ENCODE measurements at regions not wholly inside any gene's neighbourhood (a gene's known extent, or its start where the extent isn't known, plus 50 kb on each side); places are given as distances from the start of the nearest gene placed in this dataset.
"Not testable (repeated sequence)": the region's sequence is repeated elsewhere in the genome, so short reads cannot be mapped to it uniquely, and the experiment has no call there.

DNA sequence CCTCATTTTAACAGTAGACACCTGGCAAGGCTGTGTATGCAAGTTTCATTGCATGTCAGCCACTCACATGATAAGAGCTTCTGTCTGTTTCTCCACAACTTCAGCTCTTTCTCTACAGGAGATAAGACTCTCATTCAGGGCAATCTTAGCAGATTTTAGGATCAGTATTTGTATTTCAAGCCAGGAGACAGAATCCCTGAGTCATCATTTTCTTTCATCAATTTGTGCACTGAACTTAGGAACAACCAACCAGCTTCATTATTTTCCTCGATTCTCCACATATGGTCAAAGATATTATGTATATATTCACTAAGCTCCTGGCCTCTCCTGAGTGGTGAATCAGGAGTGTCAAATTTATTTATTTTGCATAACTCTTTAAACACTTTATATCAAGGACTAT, 181.8 kb upstream of the CCNH start:
- DNase-seq = no peak

DNA sequence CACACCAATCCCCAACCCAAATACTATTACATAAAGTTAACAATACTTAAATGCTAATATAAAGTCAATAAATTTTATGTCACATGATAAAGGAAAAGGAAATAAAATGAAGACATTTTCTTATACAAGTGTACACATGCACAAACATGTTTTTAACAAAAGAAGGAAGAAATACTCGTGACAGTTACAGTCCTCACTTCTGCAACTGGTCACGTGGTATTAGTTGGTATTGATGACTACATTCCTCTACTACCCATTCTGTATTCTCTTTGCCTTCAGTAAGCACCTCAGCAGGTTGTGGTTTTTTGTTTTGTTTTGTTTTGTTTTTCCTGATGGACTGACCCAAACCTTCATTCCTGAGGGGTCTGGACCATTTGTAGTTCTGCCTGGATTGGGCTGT, 176.9 kb upstream of the CCNH start:
- DNase-seq = no peak

DNA sequence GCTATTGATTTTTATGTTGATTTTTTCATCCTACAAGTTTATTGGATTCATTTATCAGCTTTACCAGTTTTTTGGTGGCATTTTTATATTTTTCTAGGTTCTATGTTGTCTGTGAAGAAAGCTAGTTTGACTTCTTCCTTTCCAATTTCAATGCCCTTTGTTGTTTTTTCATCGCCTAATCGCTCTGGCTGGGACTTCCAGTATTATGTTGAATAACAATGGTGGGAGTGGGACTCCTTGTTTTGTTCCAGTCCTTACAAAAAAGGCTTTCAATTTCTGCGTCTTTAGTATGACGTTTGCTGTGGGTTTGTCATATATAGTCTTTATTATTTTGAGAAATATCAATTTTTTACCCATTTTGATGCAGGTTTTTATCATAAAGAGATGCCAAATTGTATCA, 175.6 kb upstream of the CCNH start:
- no peak for DNase-seq

DNA sequence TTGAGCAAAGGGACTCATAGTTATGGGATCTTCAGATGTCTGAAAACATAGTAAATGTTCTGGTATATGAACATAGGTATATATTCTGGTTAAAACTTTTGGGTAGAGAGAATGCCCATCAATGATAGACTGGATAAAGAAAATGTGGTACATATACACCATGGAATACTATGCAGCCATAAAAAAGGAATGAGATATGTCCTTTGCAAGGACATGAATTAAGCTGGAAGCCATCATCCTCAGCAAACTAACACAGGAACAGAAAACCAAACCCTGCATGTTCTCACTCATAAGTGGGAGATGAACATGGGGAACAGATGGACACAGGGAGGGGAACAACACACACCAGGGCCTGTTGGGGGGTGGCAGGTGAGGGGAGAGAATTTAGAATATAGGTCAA, 171.0 kb upstream of the CCNH start:
- not testable (repeated sequence) for DNase-seq

DNA sequence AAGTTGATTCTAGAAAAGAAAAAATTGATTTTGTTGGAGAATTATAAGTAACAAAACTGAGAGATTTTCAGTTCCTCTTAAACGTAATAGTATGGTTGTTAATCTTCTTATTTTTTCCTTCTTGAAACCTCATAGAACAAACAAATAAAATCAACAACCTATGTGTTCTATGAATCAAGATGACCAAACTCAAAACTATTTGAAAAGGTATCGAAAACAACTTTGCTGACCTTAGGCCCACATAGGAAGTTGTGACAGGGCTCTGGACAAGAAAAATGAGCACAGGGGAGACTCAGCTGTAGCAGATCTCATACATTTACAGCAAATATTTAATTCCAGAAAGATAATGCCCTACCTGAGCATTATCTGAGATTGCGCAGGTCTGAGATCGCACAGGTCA, 169.4 kb upstream of the CCNH start:
- DNase-seq = no peak

DNA sequence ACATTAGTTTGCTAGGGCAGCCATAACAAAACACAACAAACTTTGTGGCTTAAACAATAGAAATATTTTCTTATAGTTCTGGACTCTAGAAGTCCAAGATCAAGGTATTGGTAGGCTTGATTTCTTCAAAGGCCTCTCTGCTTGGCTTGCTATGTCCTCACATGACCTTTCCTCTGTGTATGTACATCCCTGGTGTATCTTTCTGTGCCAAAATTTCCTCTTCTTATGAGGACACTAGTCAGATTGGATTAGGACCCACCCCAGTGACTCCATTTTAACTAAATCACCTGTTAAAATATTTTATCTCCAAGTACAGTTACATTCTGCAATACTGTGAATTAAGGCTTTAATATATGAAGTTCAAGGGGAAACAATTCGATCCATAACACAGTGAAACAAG, 168.9 kb upstream of the CCNH start:
- no peak for DNase-seq

DNA sequence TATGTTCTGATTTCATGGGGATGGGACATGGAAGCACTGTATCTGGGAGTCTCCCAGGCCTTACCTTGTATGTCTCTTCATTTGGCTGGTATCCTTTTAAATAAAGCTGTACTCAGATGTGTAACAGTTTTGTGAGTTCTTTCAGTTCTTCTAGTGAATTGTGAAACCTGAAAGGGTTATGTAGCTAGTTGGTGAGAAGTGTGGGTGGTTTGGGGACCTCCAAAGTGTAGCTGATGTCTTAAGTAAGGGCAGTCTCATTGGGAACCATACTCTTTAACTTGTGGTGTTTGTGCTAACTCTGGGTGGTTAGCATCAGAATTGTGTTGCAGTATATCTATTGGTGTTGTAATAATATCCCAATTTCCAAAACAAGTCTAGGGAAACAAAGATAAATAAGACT, 166.9 kb upstream of the CCNH start:
- DNase-seq = no peak

DNA sequence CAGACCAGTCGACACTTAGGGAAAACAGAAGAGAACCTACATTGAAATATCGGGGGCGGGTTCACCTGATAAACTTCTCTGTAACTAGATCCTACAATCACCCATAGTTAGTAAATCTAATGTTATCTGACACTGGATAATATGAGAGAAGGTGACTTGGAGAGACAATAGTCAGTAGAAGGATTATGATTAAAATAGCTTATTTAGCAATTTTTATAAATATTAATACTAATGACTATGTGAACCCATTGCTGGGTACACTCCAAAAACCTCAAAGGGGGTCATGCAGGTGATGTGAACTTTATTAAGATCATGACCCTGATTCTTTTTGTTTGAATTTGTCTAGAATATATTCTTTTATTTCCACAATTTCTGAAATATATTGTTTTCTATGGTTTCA, 164.1 kb upstream of the CCNH start:
- no peak for DNase-seq

DNA sequence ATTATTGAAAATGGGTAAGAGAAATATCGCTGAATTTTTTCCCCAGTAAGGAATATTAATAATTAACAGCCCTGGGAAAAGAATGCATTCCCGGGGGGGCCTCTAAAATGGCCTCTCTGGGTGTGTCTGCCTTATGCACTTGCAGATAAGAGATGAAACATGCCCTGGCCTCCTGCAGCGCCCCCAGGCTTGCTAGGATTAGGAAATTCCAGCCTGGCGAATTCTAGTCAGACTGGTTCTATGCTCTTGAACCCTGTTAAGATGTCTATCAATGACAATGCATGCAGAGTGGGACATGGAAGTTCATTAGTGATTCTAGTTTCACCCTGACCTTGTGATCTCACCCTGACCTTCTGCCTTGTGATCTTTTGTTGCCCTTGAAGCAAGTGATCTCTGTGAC, 163.6 kb upstream of the CCNH start:
- not testable (repeated sequence) for DNase-seq

DNA sequence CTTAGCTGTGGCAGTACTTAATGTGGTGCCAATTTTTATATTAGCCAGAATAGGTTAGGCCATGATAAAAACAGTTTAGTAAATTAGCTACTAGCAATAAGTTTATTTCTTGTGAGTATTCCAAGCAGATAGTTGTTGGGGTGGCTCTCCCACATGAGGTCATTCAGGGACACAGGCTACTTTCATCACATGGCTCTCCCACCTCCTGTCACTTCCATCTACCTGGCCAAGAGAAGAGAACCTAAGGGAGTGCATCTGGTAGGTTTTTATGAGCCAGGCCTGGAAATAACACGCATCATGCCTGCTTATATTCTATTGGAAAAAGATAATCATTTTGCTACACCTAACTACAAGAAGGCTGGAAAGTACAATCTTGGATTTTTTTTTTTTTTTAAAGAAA, 161.4 kb upstream of the CCNH start:
- DNase-seq = no peak

DNA sequence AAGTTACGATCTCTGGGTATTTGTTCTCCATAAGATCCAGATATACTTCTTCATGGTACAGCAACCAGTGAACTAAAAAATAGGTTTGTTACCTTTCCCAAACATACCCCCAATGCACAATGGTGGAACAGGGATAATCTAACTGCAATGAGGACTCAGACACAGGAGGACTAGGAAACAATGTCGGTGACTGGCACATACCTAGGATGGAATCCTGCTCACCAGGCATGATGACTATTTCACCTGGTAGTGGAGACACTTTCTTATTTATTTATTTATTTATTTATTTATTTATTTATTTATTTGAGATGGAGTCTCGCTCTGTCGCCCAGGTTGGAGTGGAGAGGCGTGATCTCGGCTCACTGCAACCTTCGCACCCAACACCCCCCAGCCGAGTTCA, 159.9 kb upstream of the CCNH start:
- no peak for DNase-seq

DNA sequence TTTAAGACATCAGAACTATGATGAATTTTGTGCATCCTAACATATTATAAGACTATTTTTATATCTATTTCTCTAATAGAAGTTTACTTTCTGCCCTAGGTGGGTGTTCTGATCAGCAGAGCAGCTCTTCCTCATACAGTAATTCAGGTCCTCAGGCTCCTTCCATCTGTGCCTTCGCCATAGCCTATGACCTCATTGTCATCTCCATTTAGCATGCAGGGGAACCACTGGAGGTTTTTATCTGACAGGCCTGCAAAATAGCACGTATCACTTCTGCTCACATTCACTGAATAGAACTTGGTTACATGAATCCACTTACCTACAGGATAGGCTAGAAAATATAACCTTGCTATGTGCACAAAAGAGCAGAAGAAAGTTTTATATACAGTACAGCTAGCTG, 159.4 kb upstream of the CCNH start:
- no peak for DNase-seq

DNA sequence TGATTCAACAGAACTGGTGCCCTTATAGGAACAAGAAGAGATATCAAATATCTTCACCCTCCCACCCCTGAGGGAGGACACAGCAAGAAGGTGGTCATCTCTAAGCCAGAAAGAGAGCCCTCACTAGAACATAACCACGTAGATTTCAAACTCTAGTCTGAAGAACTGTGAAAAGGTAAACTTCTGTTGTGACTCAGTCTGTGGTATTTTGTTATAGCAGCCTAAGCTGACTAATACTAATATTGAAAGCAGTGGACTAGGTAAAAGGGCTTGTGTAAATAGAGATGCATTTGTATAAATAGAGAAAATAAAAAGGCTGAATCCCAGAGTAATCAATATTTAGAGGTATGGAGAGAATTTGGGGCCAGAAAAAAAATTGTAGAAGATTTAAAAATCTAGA, 157.6 kb upstream of the CCNH start:
- no peak for DNase-seq

DNA sequence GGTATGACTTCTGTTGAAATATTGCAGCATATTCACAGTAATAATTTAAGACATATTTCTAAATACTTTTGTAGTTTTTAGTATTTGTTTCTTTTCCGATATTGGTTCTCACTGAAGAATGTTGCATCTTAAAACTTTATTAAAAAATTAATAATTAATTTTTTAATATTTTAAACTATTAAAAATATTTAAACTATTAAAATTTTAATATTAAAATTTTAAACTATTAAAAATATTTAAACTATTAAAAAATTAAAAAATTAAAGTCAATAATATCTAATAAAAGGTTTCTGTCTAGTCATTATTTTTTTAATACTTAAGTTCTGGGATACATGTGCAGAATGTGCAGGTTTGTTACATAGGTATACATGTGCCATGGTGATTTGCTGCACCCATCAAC, 149.3 kb upstream of the CCNH start:
- no peak for DNase-seq

DNA sequence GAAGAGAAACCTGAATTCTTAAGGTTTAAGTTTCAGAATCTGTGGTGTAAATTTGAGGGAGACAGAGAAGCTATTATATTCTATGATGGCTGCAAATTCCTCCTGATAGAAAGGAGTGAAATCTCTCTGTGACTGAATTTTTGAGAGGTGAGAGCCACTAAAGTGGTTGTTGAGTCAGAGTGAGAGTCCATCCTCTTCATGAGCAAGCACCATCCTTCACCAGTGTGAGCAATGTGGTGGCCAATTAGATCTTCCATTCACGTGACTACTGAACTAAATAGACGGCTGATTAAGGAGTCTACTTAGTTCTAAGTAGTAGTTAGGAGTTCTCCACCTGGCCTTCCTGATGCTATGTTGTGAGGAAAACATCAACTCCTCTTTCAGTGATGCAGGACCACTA, 147.8 kb upstream of the CCNH start:
- DNase-seq = no peak

DNA sequence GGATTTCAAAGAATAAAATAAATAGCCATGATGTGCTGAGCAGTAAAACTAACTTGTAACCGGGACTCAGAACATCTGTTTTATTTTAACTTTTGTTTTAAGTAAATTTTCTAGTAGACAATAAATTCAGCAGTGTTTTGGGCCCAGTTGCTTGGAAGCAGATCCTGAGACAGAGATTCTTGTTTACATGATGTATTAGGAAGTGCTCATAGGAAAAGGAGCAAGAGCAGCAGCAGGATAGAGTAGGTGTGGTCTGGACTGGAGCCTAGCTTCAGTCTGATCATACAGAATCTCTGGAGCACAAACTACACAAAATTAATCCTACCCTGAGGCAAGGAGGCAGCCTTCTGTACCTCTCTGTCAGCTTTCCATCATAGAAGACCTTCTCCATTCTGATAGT, 139.2 kb upstream of the CCNH start:
- no peak for DNase-seq

DNA sequence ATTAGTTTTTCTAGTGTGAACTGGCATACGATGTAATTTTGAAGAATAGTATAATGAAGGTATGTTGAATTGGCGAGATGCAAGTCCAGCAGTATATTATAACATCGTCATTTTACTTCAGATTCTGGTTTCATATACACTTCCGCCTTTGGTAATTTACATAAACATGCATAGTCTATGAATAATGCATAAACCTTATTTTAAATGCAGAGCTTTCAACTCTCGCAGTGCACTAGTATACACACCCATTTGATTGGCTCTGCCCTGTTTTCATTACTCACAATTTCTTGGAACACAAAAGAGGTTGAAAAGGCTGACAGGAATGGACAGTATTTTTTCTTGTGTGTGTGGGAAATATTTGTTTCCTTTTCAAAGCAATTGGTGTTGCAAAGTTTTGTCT, 128.9 kb upstream of the CCNH start:
- no peak for DNase-seq

DNA sequence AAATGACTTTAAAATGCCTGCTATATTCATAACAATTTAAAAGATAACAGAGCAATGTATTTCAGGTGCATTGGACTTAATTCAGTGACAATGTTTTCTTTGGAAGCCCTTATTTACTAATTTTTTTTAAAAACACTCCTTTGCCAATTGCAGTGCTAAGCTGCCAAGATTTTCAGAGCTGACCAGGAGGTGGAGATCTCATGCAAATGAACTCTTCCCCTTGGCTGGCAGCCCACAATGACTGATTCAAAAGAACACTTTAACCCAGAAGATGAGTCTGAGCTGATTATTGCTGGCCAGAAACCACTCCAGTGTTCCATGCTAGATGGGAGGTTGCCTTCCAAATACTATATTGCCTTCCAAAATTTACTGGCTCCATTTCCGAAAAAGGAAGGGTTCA, 128.3 kb upstream of the CCNH start:
- no peak for DNase-seq

DNA sequence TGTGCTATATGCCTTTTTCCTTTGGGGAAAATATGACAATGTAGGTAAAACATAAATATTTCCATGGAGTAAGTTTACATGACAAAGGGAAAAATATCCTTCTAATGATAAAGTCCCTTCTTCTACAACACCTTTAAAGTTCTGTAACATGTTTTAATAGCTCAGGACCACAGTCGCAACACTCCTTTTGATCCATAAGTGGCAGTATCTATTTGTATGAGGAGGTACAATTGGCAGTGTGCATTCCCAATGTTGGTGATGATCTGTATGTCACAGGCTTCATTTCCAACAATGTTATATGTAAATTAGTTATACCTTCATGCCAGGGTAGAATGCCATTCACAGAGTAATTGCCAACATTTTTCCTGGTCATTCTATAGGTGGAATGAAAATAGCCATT, 127.1 kb upstream of the CCNH start:
- no peak for DNase-seq

DNA sequence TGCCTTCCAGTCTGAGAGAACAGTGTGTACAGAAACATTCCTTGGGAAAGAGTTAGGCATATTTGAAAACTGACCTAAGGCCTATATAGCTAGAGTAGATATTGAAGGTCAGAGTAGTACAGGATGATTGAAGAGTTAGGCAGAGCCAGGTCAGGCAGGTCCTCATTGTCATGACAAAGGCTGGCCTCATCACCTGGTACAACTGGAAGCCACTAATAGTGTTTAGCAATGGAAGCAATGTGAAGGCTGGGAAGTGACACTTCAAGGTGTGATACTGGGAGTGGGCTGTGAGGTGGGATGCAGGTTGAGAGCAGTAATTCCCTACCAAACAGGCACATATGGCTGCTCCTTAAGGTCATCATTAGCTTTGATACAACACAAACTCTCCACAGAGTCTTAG, 123.6 kb upstream of the CCNH start:
- no peak for DNase-seq

DNA sequence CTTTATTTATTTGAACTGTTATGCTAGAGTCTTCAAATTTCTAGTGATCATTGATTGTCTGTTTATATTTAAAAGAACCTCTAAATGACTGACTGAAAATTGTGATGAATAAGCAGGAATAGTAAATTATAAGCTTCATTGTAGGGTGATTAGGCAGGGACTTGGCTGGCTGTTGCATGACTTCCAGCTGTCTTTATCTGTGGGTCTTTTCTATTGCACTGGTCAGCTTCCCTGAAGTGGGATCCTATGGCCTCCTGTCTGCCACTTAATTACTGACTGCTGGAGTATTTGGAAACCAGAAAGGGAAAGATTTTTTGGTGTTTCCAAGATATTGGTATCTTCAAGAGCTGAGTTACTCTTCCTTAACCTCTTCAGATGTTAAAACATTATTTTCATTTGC, 123.0 kb upstream of the CCNH start:
- no peak for DNase-seq

DNA sequence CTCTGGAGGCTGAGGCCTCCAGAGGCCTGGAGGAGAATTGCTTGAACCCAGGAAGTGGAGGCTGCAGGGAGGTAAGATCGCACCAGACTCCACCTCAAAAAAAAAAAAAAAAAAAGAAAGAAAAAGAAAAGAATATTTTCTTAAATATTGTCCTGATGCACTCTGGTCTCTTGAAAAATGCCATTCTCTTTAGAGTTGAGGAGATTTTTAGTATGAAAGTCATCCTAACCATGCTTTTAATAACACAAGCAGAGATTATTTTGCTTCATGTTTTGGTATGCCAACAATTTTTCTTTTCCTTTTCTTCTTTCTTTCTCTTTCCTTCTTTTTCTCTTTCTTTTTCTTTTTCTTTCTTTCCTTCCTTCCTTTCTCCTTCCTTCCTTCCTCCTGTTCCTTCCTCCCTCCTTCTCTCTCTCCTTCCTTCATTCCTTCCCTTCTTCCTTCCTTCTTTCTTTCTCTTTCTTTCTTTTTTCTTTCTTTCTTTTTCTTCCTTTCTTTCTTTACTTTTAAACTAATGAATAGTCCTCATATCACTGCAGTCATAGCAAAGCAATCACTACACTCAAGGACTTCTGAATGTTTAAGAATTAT, 116.9 kb upstream of the CCNH start:
- DNase-seq = no peak

DNA sequence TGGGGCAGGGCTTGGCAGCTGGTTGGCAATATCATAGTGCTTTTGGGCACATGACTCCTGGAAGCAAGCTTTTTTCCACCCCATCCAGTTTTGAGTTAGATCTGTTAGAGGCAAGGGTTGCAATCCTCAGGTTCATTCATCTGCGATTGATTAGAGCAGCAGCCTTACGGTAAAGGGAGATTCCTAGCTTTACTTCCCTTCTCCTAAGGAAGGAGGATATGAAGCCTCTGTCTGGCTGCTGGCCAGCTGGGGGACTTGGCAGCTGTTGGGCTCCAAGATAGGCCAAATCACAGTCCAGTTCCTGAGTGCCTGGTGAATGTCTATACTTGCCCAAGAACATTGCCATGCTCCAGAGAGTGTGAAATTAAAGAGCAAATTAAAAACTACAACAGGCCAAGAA, 113.4 kb upstream of the CCNH start:
- DNase-seq = no peak

DNA sequence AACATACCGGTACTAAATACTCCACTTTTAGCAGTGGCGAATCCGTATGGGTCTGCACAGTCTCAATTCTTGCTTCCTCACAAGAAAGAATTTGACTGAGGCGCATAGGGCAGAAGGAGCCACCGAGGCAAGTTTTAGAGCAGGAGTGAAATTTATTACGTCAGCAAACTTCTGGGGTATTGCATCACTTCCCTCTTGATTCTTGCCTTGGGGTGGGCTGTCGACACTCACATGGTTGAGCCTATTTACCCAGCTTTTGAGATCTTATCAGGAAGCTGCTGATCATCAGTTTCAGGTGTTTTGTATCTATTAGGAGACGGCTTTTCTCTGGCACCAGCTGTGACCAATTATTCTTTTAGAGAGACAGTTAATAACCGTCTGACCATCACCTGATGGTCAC, 111.5 kb upstream of the CCNH start:
- DNase-seq = no peak

DNA sequence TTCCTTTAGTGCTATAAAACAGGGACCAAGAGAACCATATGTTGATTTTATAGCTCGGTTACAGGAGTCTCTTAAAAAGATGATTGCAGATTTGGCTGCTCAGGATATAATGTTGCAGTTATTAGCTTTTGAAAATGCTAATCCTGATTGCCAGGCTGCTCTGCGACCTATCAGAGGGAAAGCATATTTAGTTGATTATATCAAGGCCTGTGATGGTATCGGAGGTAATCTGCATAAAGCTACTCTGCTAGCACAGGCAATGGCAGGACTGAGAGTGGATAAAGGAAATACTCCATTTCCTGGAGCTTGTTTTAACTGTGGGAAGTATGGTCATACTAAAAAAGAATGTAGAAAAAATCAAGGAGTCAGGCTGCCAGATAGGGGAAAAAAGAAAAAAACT, 99.0 kb upstream of the CCNH start:
- DNase-seq = not testable (repeated sequence)

DNA sequence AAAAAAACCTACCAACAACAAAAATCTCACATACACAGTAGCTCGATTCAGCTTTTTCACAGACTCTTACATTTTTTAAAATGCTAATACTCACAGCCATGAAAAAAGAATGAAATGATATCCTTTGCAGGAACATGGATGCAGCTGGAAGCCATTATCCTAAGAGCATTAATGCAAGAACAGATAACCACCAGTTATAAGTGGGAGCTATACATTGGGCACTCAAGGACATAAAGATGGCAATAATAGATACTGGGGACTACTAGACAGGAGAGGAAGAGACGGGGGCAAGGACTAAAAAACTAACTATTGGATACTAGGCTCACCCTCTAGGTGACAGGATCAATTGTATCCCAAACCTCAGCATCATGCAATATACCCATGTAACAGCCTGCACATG, 90.3 kb upstream of the CCNH start:
- DNase-seq = no peak
